Breast epithelium (tissue), 4 donors: ENCODE measurements at regions not wholly inside any gene's neighbourhood (a gene's known extent, or its start where the extent isn't known, plus 50 kb on each side); places are given as distances from the start of the nearest gene placed in this dataset.

Experiments
- DNase-seq, 2 donors: peaks; one replicate each; pipeline ENCODE4 v3.0.0-alpha.2; 2019; ENCODE audit warnings: low spot score in 2 of 2
- H3K27ac ChIP-seq, 2 donors: fragments of 200-600 bp; sonication (generic) in 1 of 2; one replicate each; pipeline ENCODE4 v1.5.1; 2016 to 2019; ENCODE audit warnings: mild to moderate bottlenecking in 1 of 2
- H3K27me3 ChIP-seq, 2 donors: fragments of 200-600 bp; sonication (generic) in 1 of 2; one replicate each; pipeline versions ENCODE4 v1.5.1 to v1.6.0; 2017 to 2019; ENCODE audit warnings: control low read depth in 1 of 2, mild to moderate bottlenecking in 1 of 2
- H3K36me3 ChIP-seq: fragments of 200-600 bp; one replicate; pipeline ENCODE4 v1.5.1; 2019
- H3K4me1 ChIP-seq, 2 donors: fragments of 200-600 bp; sonication (generic); one replicate each; pipeline ENCODE4 v1.5.1; 2016 to 2019; ENCODE audit warnings: control low read depth in 1 of 2
- H3K4me3 ChIP-seq, 3 donors: fragments of 200-600 bp; sonication (generic); 1 replicate in 2 of 3; 2 replicates in 1 of 3; pipeline ENCODE4 v1.5.1; 2016 to 2019; ENCODE audit warnings: mild to moderate bottlenecking in 3 of 3, moderate library complexity in 2 of 3
- H3K9me3 ChIP-seq, 2 donors: fragments of 200-600 bp; sonication (generic) in 1 of 2; one replicate each; pipeline ENCODE4 v1.5.1; 2016 to 2019; ENCODE audit warnings: control low read depth in 1 of 2
- CTCF ChIP-seq, 3 donors: fragments of 450-650 bp; IDR thresholded peaks; one replicate each; pipeline ENCODE4 v1.5.1; 2016 to 2017; ENCODE audit warnings: antibody characterized with exemption in 3 of 3, mild to moderate bottlenecking in 3 of 3, moderate library complexity in 3 of 3
- POLR2A ChIP-seq: fragments of 450-650 bp; IDR thresholded peaks from one replicate; pipeline ENCODE4 v1.6.1; 2016; ENCODE audit warnings: antibody characterized with exemption, mild to moderate bottlenecking, moderate library complexity
- POLR2AphosphoS5 ChIP-seq, 3 donors: sonication (generic); formaldehyde crosslinking; IDR thresholded peaks; one replicate each; pipeline ENCODE4 v1.6.1; 2017; ENCODE audit warnings: antibody characterized with exemption in 3 of 3
- intact Hi-C: fragments of 100-400 bp; cut with DNase I; formaldehyde crosslinking; loops from one replicate; pipeline ENCODE4 v1.15.1; 2023; ENCODE audit warnings: low total_unique reads

GRCh38 chr6:139695361-139695760 is 320.9 kb upstream of the CITED2 start:
- H3K27me3 ChIP-seq, result no peaks in the 10 kb centered on the region
- H3K36me3 ChIP-seq, result no peaks in the 10 kb centered on the region
- no peaks in the 10 kb centered on the region for H3K4me1 ChIP-seq
- H3K9me3 ChIP-seq, result no peaks in the 10 kb centered on the region
- no peak overlapping the region for H3K27ac ChIP-seq
- TF ChIP-seq POLR2AphosphoS5 (IDR thresholded peaks at IDR 0.05) (no peak), CTCF (IDR thresholded peaks at IDR 0.05) (no peak), POLR2A (no peak)
- no peak overlapping the region for H3K4me3 ChIP-seq
- DNase-seq, result no peak
- intact Hi-C loops, result no loop called here

GRCh38 chr6:139693735-139694134 is 319.3 kb upstream of the CITED2 start:
- no peak for DNase-seq
- TF ChIP-seq POLR2A (no peak), CTCF (IDR thresholded peaks at IDR 0.05) (no peak), POLR2AphosphoS5 (IDR thresholded peaks at IDR 0.05) (no peak)
- no peaks in the 10 kb centered on the region for H3K4me1 ChIP-seq
- no peaks in the 10 kb centered on the region for H3K27me3 ChIP-seq
- H3K9me3 ChIP-seq, result no peaks in the 10 kb centered on the region
- no peaks in the 10 kb centered on the region for H3K36me3 ChIP-seq
- no peak overlapping the region for H3K27ac ChIP-seq
- intact Hi-C loops, result no loop called here
- no peak overlapping the region for H3K4me3 ChIP-seq

GRCh38 chr6:139690007-139690406 is 315.6 kb upstream of the CITED2 start:
- H3K4me3 ChIP-seq, result no peak overlapping the region
- DNase-seq, result no peak
- H3K27me3 ChIP-seq, result no peaks in the 10 kb centered on the region
- no peak overlapping the region for H3K27ac ChIP-seq
- no peaks in the 10 kb centered on the region for H3K36me3 ChIP-seq
- intact Hi-C loops, result no loop called here
- H3K9me3 ChIP-seq, result no peaks in the 10 kb centered on the region
- H3K4me1 ChIP-seq, result no peaks in the 10 kb centered on the region
- TF ChIP-seq POLR2A (no peak), CTCF (IDR thresholded peaks at IDR 0.05) (no peak), POLR2AphosphoS5 (IDR thresholded peaks at IDR 0.05) (no peak)

GRCh38 chr6:139687055-139687454 is 312.6 kb upstream of the CITED2 start:
- intact Hi-C loops, result no loop called here
- Histone ChIP-seq H3K4me3 (no peak overlapping the region), H3K9me3 (no peaks in the 10 kb centered on the region), H3K4me1 (no peaks in the 10 kb centered on the region), H3K27me3 (no peaks in the 10 kb centered on the region), H3K27ac (no peak overlapping the region), H3K36me3 (no peaks in the 10 kb centered on the region)
- TF ChIP-seq POLR2A (no peak), CTCF (IDR thresholded peaks at IDR 0.05) (no peak), POLR2AphosphoS5 (IDR thresholded peaks at IDR 0.05) (no peak)
- no peak for DNase-seq

- Histone ChIP-seq H3K9me3 (no peaks in the 10 kb centered on the region), H3K27me3 (no peaks in the 10 kb centered on the region), H3K36me3 (no peaks in the 10 kb centered on the region), H3K4me3 (no peak overlapping the region), H3K4me1 (no peaks in the 10 kb centered on the region), H3K27ac (no peak overlapping the region)
- no peak for TF ChIP-seq POLR2A
- TF ChIP-seq CTCF (IDR thresholded peaks at IDR 0.05), result no peak
- TF ChIP-seq POLR2AphosphoS5 (IDR thresholded peaks at IDR 0.05), result no peak
- intact Hi-C loops, result no loop called here
- no peak for DNase-seq
These were observed 311.9 kb upstream of the CITED2 start for GRCh38 chr6:139686308-139686707.
